ENCODE measurements at regions not wholly inside any gene's neighbourhood (a gene's known extent, or its start where the extent isn't known, plus 50 kb on each side); places are given as distances from the start of the nearest gene placed in this dataset.

GRCh38 chr9:118321788-118322187 is 617.6 kb downstream of the TLR4 start:
- Histone ChIP-seq H3K79me2 (ENCODE audit: insufficient read depth, low read length) (no peaks in the 10 kb centered on the region), H3F3A (ENCODE audit: low read depth) (no peaks in the 10 kb centered on the region), H3K4me1 (ENCODE audit: insufficient read depth, low read length, poor library complexity, severe bottlenecking) (no peaks in the 10 kb centered on the region), H3K9ac (ENCODE audit: low read depth, low read length, poor library complexity, severe bottlenecking) (no peak overlapping the region), H3K4me3 (ENCODE audit: low read length, poor library complexity, severe bottlenecking) (no peak overlapping the region), H2AFZ (ENCODE audit: low read length) (no peak overlapping the region), H3K4me2 (ENCODE audit: low read depth, low read length, poor library complexity, severe bottlenecking) (no peak overlapping the region), H3K36me3 (ENCODE audit: insufficient read depth, low read length) (no peaks in the 10 kb centered on the region), H3K27me3 (ENCODE audit: insufficient read depth, low read length, poor library complexity, severe bottlenecking) (no peaks in the 10 kb centered on the region), H3K9me2 (replicated peaks; ENCODE audit: low read depth, low read length) (no peaks in the 10 kb centered on the region), H3K9me3 (ENCODE audit: insufficient read depth, low read depth, low read length) (no peaks in the 10 kb centered on the region), H4K20me1 (ENCODE audit: insufficient read depth, low read length, poor library complexity, severe bottlenecking) (no peaks in the 10 kb centered on the region)
- TF ChIP-seq EZH2phosphoT487 (IDR thresholded peaks at IDR 0.05; ENCODE audit: borderline replicate concordance) (no peak), CTCF (conservative IDR thresholded peaks at IDR 0.05; ENCODE audit: low read length) (no peak)

DNA sequence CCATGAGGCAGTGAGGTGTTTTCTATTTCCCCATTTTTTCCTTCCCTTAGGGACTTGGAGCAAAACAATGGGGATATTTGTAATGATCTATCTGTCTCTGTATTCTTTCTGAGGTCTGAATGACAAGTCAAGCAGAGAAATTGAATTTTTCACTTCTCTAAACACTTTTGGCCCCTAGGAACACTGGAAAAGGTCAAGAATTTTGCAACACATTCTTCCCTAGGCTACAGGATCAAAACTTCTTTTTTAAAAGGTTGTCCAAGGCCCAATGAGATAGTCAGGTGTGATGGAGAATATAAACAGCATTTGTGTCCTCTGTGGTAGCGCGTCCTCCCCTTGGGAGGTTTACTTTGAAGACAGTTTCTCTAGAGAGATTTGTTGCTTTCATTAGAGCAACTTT is 620.5 kb downstream of the TLR4 start:
- no peaks in the 10 kb centered on the region for H3K4me1 ChIP-seq (ENCODE audit: insufficient read depth, low read length, poor library complexity, severe bottlenecking)
- H4K20me1 ChIP-seq (ENCODE audit: insufficient read depth, low read length, poor library complexity, severe bottlenecking), result no peaks in the 10 kb centered on the region
- TF ChIP-seq CTCF (conservative IDR thresholded peaks at IDR 0.05; ENCODE audit: low read length) (no peak), EZH2phosphoT487 (IDR thresholded peaks at IDR 0.05; ENCODE audit: borderline replicate concordance) (no peak)
- no peak overlapping the region for H3K4me3 ChIP-seq (ENCODE audit: low read length, poor library complexity, severe bottlenecking)
- no peaks in the 10 kb centered on the region for H3K79me2 ChIP-seq (ENCODE audit: insufficient read depth, low read length)
- no peak overlapping the region for H3K4me2 ChIP-seq (ENCODE audit: low read depth, low read length, poor library complexity, severe bottlenecking)
- no peaks in the 10 kb centered on the region for H3K9me2 ChIP-seq (replicated peaks; ENCODE audit: low read depth, low read length)
- no peaks in the 10 kb centered on the region for H3K36me3 ChIP-seq (ENCODE audit: insufficient read depth, low read length)
- no peak overlapping the region for H2AFZ ChIP-seq (ENCODE audit: low read length)
- H3K27me3 ChIP-seq (ENCODE audit: insufficient read depth, low read length, poor library complexity, severe bottlenecking), result no peaks in the 10 kb centered on the region
- H3K9ac ChIP-seq (ENCODE audit: low read depth, low read length, poor library complexity, severe bottlenecking), result no peak overlapping the region
- no peaks in the 10 kb centered on the region for H3K9me3 ChIP-seq (ENCODE audit: insufficient read depth, low read depth, low read length)
- no peaks in the 10 kb centered on the region for H3F3A ChIP-seq (ENCODE audit: low read depth)

GRCh38 chr9:118325757-118326156 is 621.6 kb downstream of the TLR4 start:
- Histone ChIP-seq H4K20me1 (ENCODE audit: insufficient read depth, low read length, poor library complexity, severe bottlenecking) (no peaks in the 10 kb centered on the region), H3K27me3 (ENCODE audit: insufficient read depth, low read length, poor library complexity, severe bottlenecking) (no peaks in the 10 kb centered on the region), H3K4me1 (ENCODE audit: insufficient read depth, low read length, poor library complexity, severe bottlenecking) (no peaks in the 10 kb centered on the region), H3F3A (ENCODE audit: low read depth) (no peaks in the 10 kb centered on the region), H3K4me3 (ENCODE audit: low read length, poor library complexity, severe bottlenecking) (no peak overlapping the region), H3K9me2 (replicated peaks; ENCODE audit: low read depth, low read length) (no peaks in the 10 kb centered on the region), H3K4me2 (ENCODE audit: low read depth, low read length, poor library complexity, severe bottlenecking) (no peak overlapping the region), H3K79me2 (ENCODE audit: insufficient read depth, low read length) (no peaks in the 10 kb centered on the region), H3K9ac (ENCODE audit: low read depth, low read length, poor library complexity, severe bottlenecking) (no peak overlapping the region), H3K36me3 (ENCODE audit: insufficient read depth, low read length) (no peaks in the 10 kb centered on the region), H2AFZ (ENCODE audit: low read length) (no peak overlapping the region), H3K9me3 (ENCODE audit: insufficient read depth, low read depth, low read length) (no peaks in the 10 kb centered on the region)
- TF ChIP-seq EZH2phosphoT487 (IDR thresholded peaks at IDR 0.05; ENCODE audit: borderline replicate concordance), result no peak
- TF ChIP-seq CTCF (conservative IDR thresholded peaks at IDR 0.05; ENCODE audit: low read length), result no peak
